ENCODE measurements at regions not wholly inside any gene's neighbourhood (a gene's known extent, or its start where the extent isn't known, plus 50 kb on each side); places are given as distances from the start of the nearest gene placed in this dataset.
"Not testable (repeated sequence)": the region's sequence is repeated elsewhere in the genome, so short reads cannot be mapped to it uniquely, and the experiment has no call there.

DNA sequence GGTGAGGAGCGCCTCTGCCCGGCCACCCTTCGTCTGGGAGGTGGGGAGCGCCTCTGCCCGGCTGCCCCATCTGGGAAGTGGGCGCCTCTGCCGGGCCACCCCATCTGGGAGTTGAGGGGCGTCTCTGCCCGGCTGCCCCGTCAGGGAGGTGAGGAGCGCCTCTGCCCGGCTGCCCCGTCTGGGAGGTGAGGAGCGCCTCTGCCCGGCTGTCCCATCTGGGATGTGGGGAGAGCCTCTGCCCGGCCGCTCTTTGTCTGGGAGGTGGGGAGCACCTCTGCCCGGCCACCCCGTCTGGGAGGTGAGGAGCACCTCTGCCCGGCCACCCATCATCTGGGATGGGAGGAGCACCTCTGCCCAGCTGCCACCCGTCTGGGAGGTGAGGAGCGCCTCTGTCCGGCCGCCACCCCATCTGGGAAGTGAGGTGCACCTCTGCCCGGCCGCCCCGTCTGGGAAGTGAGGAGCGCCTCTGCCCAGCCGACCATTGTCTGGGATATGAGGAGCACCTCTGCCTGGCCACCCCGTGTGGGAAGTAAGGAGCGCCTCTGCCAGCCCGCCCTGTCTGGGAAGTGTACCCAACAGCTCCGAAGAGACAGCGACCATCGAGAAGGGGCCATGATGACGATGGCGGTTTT, 144.2 kb upstream of the PRDX4 start:
- TF ChIP-seq SIX5 (IDR thresholded peaks at IDR 0.05; ENCODE audit: low read depth, low read length, severe bottlenecking); BHLHE40 (IDR thresholded peaks at IDR 0.05; ENCODE audit: borderline replicate concordance in 1 of 2, low read depth in 2 of 2, low read length in 1 of 2); POLR2AphosphoS5 (IDR thresholded peaks at IDR 0.05; ENCODE audit: low read length); SRF (IDR thresholded peaks at IDR 0.05; ENCODE audit: low read depth in 2 of 2, low read length in 2 of 2): not testable (repeated sequence)
- TF ChIP-seq, protein P1, sequence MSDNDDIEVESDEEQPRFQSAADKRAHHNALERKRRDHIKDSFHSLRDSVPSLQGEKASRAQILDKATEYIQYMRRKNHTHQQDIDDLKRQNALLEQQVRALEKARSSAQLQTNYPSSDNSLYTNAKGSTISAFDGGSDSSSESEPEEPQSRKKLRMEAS (IDR thresholded peaks at IDR 0.05; ENCODE audit: low read depth, low read length), result not testable (repeated sequence)
